DND-41 (cell line): ENCODE measurements at regions not wholly inside any gene's neighbourhood (a gene's known extent, or its start where the extent isn't known, plus 50 kb on each side); places are given as distances from the start of the nearest gene placed in this dataset.

Experiments
- CTCF ChIP-seq: IDR thresholded peaks from 2 replicates; pipeline ENCODE4 v1.5.1; 2012; ENCODE audit warnings: borderline replicate concordance, low read length, moderate library complexity, mild to moderate bottlenecking; ENCODE audit not compliant: poor library complexity, severe bottlenecking; ENCODE audit errors: extremely low read depth
- EZH2 ChIP-seq: IDR thresholded peaks from 3 replicates; pipeline ENCODE4 v1.6.1; 2012; ENCODE audit warnings: borderline replicate concordance, low read depth, mild to moderate bottlenecking, moderate library complexity, low read length, inconsistent platforms; ENCODE audit not compliant: severe bottlenecking

GRCh38 chr3:64998317-64998716 is 310.5 kb upstream of the ADAMTS9 start:
- TF ChIP-seq CTCF (no peak), EZH2 (no peak)
